SK-N-MC (cell line): ENCODE measurements at regions not wholly inside any gene's neighbourhood (a gene's known extent, or its start where the extent isn't known, plus 50 kb on each side); places are given as distances from the start of the nearest gene placed in this dataset.

Experiments used
- DNase-seq: peaks from one replicate; pipeline ENCODE4 v3.0.0-alpha.2; 2011; ENCODE audit warnings: low read depth, low spot score
- H3K27ac ChIP-seq: fragments of 200-600 bp; sonication (generic); 2 replicates; pipeline ENCODE4 v1.5.1; 2016; ENCODE audit warnings: mixed run types
- H3K36me3 ChIP-seq: fragments of 200-600 bp; sonication (generic); 2 replicates; pipeline ENCODE4 v1.6.1; 2017; ENCODE audit warnings: antibody characterized with exemption, low read length, mixed read lengths; ENCODE audit not compliant: insufficient read depth
- H3K4me3 ChIP-seq: fragments of 200-600 bp; sonication (generic); 2 replicates; pipeline ENCODE4 v1.5.1; 2016
- H3K9ac ChIP-seq: fragments of 200-600 bp; sonication (generic); 2 replicates; pipeline ENCODE4 v1.8.0; 2017; ENCODE audit warnings: mixed run types, mixed read lengths; ENCODE audit not compliant: insufficient read length
- H3K9me3 ChIP-seq: fragments of 200-600 bp; sonication (generic); 2 replicates; pipeline ENCODE4 v1.6.1; 2017; ENCODE audit warnings: low read depth, mild to moderate bottlenecking, antibody characterized with exemption, low read length, moderate library complexity, mixed read lengths
- EZH2 ChIP-seq: fragments of 200-600 bp; sonication (generic); IDR thresholded peaks from one replicate; pipeline ENCODE4 v1.6.1; 2017; ENCODE audit warnings: antibody characterized with exemption
- FOXP2 ChIP-seq: optimal IDR thresholded peaks from 2 replicates; pipeline ENCODE3; 2011; ENCODE audit warnings: mild to moderate bottlenecking, moderate library complexity; ENCODE audit not compliant: insufficient read depth; ENCODE audit errors: extremely low read length, control extremely low read depth
- POLR2AphosphoS5 ChIP-seq: IDR thresholded peaks from 2 replicates; pipeline ENCODE4 v1.6.1; 2012; ENCODE audit warnings: mild to moderate bottlenecking, low read depth, low read length, borderline replicate concordance

GRCh38 chr12:115253049-115253448 is 569.1 kb upstream of the TBX3 start:
- H3K4me3 ChIP-seq: no peak overlapping the region
- H3K9me3 ChIP-seq: no peaks in the 10 kb centered on the region
- no peak overlapping the region for H3K9ac ChIP-seq
- no peaks in the 10 kb centered on the region for H3K36me3 ChIP-seq
- no peak overlapping the region for H3K27ac ChIP-seq
- TF ChIP-seq POLR2AphosphoS5: no peak
- TF ChIP-seq EZH2: no peak
- TF ChIP-seq FOXP2: no peak
- no peak for DNase-seq

GRCh38 chr12:115251727-115252126 is 567.8 kb upstream of the TBX3 start:
- H3K4me3 ChIP-seq: no peak overlapping the region
- no peak overlapping the region for H3K27ac ChIP-seq
- no peaks in the 10 kb centered on the region for H3K9me3 ChIP-seq
- no peak overlapping the region for H3K9ac ChIP-seq
- TF ChIP-seq EZH2 (no peak), POLR2AphosphoS5 (no peak), FOXP2 (no peak)
- H3K36me3 ChIP-seq: no peaks in the 10 kb centered on the region
- DNase-seq: no peak

GRCh38 chr12:115249671-115250278 is 565.8 kb upstream of the TBX3 start:
- TF ChIP-seq FOXP2 (no peak), POLR2AphosphoS5 (no peak), EZH2 (no peak)
- DNase-seq: no peak
- no peak overlapping the region for H3K9ac ChIP-seq
- no peaks in the 10 kb centered on the region for H3K36me3 ChIP-seq
- no peak overlapping the region for H3K27ac ChIP-seq
- no peaks in the 10 kb centered on the region for H3K9me3 ChIP-seq
- H3K4me3 ChIP-seq: no peak overlapping the region

GRCh38 chr12:115245020-115245419 is 561.0 kb upstream of the TBX3 start:
- Histone ChIP-seq H3K9me3 (no peaks in the 10 kb centered on the region), H3K4me3 (no peak overlapping the region), H3K27ac (no peak overlapping the region), H3K36me3 (no peaks in the 10 kb centered on the region), H3K9ac (no peak overlapping the region)
- TF ChIP-seq FOXP2: no peak
- DNase-seq: no peak

- no peaks in the 10 kb centered on the region for H3K36me3 ChIP-seq
- H3K4me3 ChIP-seq: no peak overlapping the region
- no peak overlapping the region for H3K9ac ChIP-seq
- TF ChIP-seq POLR2AphosphoS5 (no peak), FOXP2 (no peak), EZH2 (no peak)
- no peak for DNase-seq
- H3K9me3 ChIP-seq: no peaks in the 10 kb centered on the region
- H3K27ac ChIP-seq: no peak overlapping the region
Measured at GRCh38 chr12:115243933-115244628, 560.1 kb upstream of the TBX3 start.

- H3K27ac ChIP-seq: no peak overlapping the region
- no peak for TF ChIP-seq POLR2AphosphoS5
- no peak for TF ChIP-seq FOXP2
- no peak for TF ChIP-seq EZH2
- H3K36me3 ChIP-seq: no peaks in the 10 kb centered on the region
- DNase-seq: no peak
- H3K4me3 ChIP-seq: no peak overlapping the region
- no peak overlapping the region for H3K9ac ChIP-seq
- no peaks in the 10 kb centered on the region for H3K9me3 ChIP-seq
Measured at GRCh38 chr12:115240251-115240650, 556.3 kb upstream of the TBX3 start.

GRCh38 chr12:115235880-115236279 is 551.9 kb upstream of the TBX3 start:
- no peak for TF ChIP-seq EZH2
- no peak for TF ChIP-seq FOXP2
- TF ChIP-seq POLR2AphosphoS5: no peak
- H3K9me3 ChIP-seq: no peaks in the 10 kb centered on the region
- no peak overlapping the region for H3K9ac ChIP-seq
- no peaks in the 10 kb centered on the region for H3K36me3 ChIP-seq
- no peak for DNase-seq
- no peak overlapping the region for H3K27ac ChIP-seq
- no peak overlapping the region for H3K4me3 ChIP-seq

GRCh38 chr12:115233891-115234543 is 550.0 kb upstream of the TBX3 start:
- no peak overlapping the region for H3K4me3 ChIP-seq
- no peak overlapping the region for H3K9ac ChIP-seq
- H3K27ac ChIP-seq: no peak overlapping the region
- TF ChIP-seq POLR2AphosphoS5: no peak
- no peak for TF ChIP-seq EZH2
- no peak for TF ChIP-seq FOXP2
- no peaks in the 10 kb centered on the region for H3K36me3 ChIP-seq
- no peak for DNase-seq
- H3K9me3 ChIP-seq: no peaks in the 10 kb centered on the region
